ENCODE measurements at regions not wholly inside any gene's neighbourhood (a gene's known extent, or its start where the extent isn't known, plus 50 kb on each side); places are given as distances from the start of the nearest gene placed in this dataset.
"Not testable (repeated sequence)": the region's sequence is repeated elsewhere in the genome, so short reads cannot be mapped to it uniquely, and the experiment has no call there.

GRCh38 chr2:175605640-175606009 lies 396.4 kb downstream of the LNPK start:
- DNase-seq (ENCODE audit: low read depth), result no peak
- no peak overlapping the region for H3K4me3 ChIP-seq (ENCODE audit: low read depth, low read length)
- TF ChIP-seq CTCF (conservative IDR thresholded peaks at IDR 0.05; ENCODE audit: low read depth, low read length), result no peak

- TF ChIP-seq CTCF (conservative IDR thresholded peaks at IDR 0.05; ENCODE audit: low read depth, low read length), result no peak
- H3K4me3 ChIP-seq (ENCODE audit: low read depth, low read length), result no peak overlapping the region
- no peak for DNase-seq (ENCODE audit: low read depth)
Measured at GRCh38 chr2:175601969-175602368, 400.1 kb downstream of the LNPK start.

DNA sequence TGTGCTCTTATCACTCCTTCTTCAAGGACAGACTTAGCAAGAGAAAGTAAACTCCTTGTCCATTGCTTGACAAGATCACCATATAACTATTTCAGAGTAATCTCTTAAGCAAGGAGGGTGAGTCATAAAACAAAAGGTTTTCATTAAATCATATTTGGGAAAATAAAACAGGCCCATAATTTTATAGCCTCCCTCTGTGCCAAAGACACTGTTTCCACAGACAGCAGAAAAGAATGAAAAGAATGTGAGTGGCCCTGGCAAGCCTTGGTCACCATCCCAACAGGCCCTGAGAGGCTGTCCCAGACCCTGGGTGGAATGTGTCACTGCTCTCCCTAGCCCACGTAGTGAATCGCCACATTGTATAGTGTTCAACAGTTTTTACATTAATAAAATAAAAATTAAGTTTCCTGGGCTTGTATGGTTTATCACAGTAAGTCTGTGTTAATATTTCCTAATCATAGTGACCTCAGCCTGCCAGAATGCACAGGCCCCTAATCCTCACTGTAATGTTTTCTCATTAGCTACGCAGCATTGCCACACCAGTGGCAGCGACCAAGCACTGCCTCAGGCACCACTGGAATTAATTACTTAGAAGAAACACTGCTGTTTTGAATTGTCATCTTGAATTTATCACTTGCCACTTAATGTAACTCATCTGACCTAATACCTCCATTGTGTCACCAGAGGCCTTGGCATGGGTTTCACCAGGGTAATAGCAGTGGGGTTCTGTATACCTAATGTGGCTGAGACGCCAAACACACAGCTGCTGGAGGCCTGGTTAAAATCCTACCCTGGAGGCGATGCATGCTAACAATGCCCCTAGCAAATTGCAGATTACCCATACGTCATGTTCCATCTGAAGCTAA lies 401.9 kb downstream of the LNPK start:
- no peak for DNase-seq (ENCODE audit: low read depth)
- H3K4me3 ChIP-seq (ENCODE audit: low read depth, low read length), result no peak overlapping the region
- no peak for TF ChIP-seq CTCF (conservative IDR thresholded peaks at IDR 0.05; ENCODE audit: low read depth, low read length)

DNA sequence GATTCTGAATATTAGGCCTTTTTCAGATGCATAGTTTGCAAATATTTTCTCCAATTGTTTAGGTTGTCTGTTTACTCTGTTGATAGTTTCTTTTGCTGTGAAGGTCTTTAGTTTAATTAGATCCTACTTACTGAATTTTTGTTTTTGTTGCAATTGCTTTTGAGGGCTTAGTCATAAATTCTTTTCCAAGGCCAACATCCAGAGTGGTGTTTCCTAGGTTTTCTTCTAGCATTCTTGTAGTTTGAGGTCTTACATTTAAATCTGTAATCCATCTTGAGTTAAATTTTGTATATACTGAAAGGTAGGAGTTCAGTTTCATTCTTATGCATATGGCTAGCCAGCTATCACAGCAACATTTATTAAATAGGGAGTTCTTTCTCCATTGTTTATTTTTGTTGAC lies 404.8 kb downstream of the LNPK start:
- DNase-seq (ENCODE audit: low read depth), result no peak
- no peak overlapping the region for H3K4me3 ChIP-seq (ENCODE audit: low read depth, low read length)
- TF ChIP-seq CTCF (conservative IDR thresholded peaks at IDR 0.05; ENCODE audit: low read depth, low read length), result no peak

- no peak for DNase-seq (ENCODE audit: low read depth)
- H3K4me3 ChIP-seq (ENCODE audit: low read depth, low read length), result no peak overlapping the region
- no peak for TF ChIP-seq CTCF (conservative IDR thresholded peaks at IDR 0.05; ENCODE audit: low read depth, low read length)
Measured at GRCh38 chr2:175595139-175595538, 406.9 kb downstream of the LNPK start.

GRCh38 chr2:175593686-175594525 lies 408.2 kb downstream of the LNPK start:
- H3K4me3 ChIP-seq (ENCODE audit: low read depth, low read length); DNase-seq (ENCODE audit: low read depth): not testable (repeated sequence)

DNA sequence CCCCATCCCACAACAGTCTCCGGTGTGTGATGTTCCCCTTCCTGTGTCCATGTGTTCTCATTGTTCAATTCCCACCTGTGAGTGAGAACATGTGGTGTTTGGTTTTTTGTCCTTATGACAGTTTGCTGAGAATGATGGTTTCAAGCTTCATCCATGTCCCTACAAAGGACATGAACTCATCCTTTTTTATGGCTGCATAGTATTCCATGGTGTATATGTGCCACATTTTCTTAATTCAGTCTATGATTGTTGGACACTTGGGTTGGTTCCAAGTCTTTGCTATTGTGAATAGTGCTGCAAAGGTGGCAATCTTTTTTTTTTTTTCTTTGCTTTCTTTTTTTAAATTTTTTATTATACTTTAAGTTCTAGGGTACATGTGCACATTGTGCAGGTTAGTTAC lies 406.7 kb upstream of the ATP5MC3 start:
- H3K4me3 ChIP-seq (ENCODE audit: low read depth, low read length); DNase-seq (ENCODE audit: low read depth): not testable (repeated sequence)

DNA sequence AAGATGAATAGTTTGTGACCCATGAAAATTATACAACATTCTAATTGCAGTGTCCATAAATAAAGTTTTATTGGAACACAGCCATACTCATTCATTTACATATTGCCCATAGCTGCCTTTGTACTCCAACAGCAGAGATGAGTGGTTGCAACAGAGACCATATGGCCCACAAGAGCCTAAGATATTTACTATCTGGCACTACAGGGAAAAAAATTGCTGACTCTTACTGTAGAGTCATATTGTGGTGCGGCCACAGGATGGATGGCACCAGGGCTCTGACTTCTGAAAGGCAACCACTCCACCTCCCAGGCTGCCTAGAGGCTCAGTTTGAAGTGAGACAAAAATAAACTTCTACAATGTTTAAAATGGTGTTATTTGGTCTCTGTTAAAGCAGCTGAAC lies 404.0 kb upstream of the ATP5MC3 start:
- no peak overlapping the region for H3K4me3 ChIP-seq (ENCODE audit: low read depth, low read length)
- no peak for DNase-seq (ENCODE audit: low read depth)
- TF ChIP-seq CTCF (conservative IDR thresholded peaks at IDR 0.05; ENCODE audit: low read depth, low read length), result no peak
